ENCODE measurements at regions not wholly inside any gene's neighbourhood (a gene's known extent, or its start where the extent isn't known, plus 50 kb on each side); places are given as distances from the start of the nearest gene placed in this dataset.
A peak's percentile ranks its signal among the peaks of the same experiment; 100 is the strongest.

DNA sequence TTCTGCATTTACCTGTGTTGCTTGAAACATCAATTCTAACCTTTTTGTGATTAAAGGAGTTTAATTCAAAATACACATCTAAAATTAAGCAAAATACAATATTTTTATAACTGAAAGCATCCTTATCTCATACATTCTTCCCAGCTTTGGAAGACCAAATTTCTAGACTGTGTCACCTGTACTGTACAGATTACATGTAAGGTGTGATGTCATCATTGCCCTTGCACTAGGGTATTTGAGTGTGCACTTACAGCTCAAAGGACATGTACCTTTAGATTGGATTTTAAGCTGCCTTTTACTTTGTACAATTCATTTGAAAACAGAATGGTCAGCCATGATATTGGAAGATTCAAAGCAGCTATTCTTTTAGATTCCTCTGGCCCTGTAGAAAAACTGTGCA is 932.8 kb upstream of the POU3F3 start:
- no peak for TF ChIP-seq CTCF (IDR thresholded peaks at IDR 0.05; ENCODE audit: extremely low read depth, insufficient read depth, missing control alignments)
- no peak for DNase-seq (ENCODE audit: low spot score)
- in situ Hi-C loops (cut with MboI; ENCODE audit: low pct_unique_long_range_greater_than_20kb, low sequenced_read_pairs, unreplicated experiment), result no loop called here

DNA sequence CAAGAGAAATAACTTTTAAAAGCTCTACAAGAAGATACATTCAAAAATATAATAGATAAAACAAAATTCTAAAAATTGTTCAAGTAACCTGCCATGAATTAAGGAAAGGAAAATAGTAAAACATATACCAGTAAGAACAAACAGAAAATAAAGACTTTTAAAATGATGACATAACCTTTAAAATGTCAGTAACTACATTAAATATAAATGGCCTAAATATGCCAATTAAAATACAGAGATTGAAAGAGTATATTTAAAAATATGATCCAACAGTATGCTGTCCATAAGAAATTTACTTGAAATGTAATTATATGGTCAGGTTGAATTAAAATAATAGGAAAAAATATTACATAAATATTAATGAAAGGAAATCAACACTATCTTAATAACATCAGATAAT is 911.7 kb upstream of the POU3F3 start:
- DNase-seq (ENCODE audit: low spot score), result no peak
- in situ Hi-C loops (cut with MboI; ENCODE audit: low pct_unique_long_range_greater_than_20kb, low sequenced_read_pairs, unreplicated experiment), result no loop called here
- no peak for TF ChIP-seq CTCF (IDR thresholded peaks at IDR 0.05; ENCODE audit: extremely low read depth, insufficient read depth, missing control alignments)

DNA sequence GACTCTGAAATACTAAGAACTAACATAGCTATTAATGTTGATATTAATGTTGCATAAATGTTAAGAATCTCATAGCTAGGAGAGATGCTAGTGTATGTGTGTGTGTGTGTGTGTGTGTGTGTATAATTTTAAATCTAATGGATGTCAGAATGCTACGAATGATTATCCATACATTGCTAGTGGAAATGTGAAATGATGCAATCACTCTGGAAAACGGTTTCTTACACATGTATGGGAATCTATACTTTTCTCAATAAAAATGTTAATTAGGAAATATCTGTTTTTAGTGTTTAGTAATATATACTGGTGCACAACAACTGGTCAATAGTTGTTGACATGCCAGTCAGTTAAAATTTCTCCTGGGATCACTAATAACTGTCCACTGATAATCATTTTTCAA is 908.8 kb upstream of the POU3F3 start:
- in situ Hi-C loops (cut with MboI; ENCODE audit: low pct_unique_long_range_greater_than_20kb, low sequenced_read_pairs, unreplicated experiment), result no loop called here
- TF ChIP-seq CTCF (IDR thresholded peaks at IDR 0.05; ENCODE audit: extremely low read depth, insufficient read depth, missing control alignments), result no peak
- DNase-seq (ENCODE audit: low spot score), result no peak

- no peak for DNase-seq (ENCODE audit: low spot score)
- in situ Hi-C loops (cut with MboI; ENCODE audit: low pct_unique_long_range_greater_than_20kb, low sequenced_read_pairs, unreplicated experiment), result no loop called here
- TF ChIP-seq CTCF (IDR thresholded peaks at IDR 0.05; ENCODE audit: extremely low read depth, insufficient read depth, missing control alignments), result peak; percentile 53
Observed at GRCh38 chr2:103959174-103960128, 894.5 kb upstream of the POU3F3 start.

GRCh38 chr2:103960129-103960513 is 893.8 kb upstream of the POU3F3 start:
- DNase-seq (ENCODE audit: low spot score), result no peak
- in situ Hi-C loops (cut with MboI; ENCODE audit: low pct_unique_long_range_greater_than_20kb, low sequenced_read_pairs, unreplicated experiment), result no loop called here
- TF ChIP-seq CTCF (IDR thresholded peaks at IDR 0.05; ENCODE audit: extremely low read depth, insufficient read depth, missing control alignments), result no peak

DNA sequence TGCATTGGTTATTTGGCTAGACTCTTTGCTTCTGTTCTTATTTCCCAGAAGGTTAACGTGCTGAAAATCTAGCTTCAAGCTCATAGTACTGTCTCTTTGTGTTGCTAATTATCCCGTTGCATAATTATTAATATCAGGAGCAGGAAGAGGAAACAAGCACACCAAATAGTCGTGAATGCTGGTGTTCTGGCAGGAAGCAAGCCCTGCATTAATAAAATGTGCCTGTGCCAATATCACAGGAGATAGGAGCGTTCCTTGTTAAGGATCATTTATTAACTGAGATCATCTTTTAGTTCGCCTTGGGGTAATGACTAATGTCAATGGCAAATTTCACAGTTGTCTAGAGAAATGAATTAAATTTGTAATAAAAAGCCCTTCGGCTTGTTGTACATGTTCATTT is 893.0 kb upstream of the POU3F3 start:
- no peak for DNase-seq (ENCODE audit: low spot score)
- in situ Hi-C loops (cut with MboI; ENCODE audit: low pct_unique_long_range_greater_than_20kb, low sequenced_read_pairs, unreplicated experiment), result no loop called here
- no peak for TF ChIP-seq CTCF (IDR thresholded peaks at IDR 0.05; ENCODE audit: extremely low read depth, insufficient read depth, missing control alignments)
